ENCODE measurements at regions not wholly inside any gene's neighbourhood (a gene's known extent, or its start where the extent isn't known, plus 50 kb on each side); places are given as distances from the start of the nearest gene placed in this dataset.

- TF ChIP-seq SPI1 (IDR thresholded peaks at IDR 0.05; ENCODE audit: borderline replicate concordance, low read depth, low read length), result no peak
- TF ChIP-seq MLLT1 (IDR thresholded peaks at IDR 0.05), result no peak
- TF ChIP-seq NCOA1 (IDR thresholded peaks at IDR 0.05; ENCODE audit: low read depth), result no peak
- TF ChIP-seq ZNF174 (CRISPR knock-in tag; IDR thresholded peaks at IDR 0.05), result no peak
- TF ChIP-seq TEAD2 (tag; IDR thresholded peaks at IDR 0.05), result no peak
- no peak for TF ChIP-seq MXD1 (CRISPR knock-in tag; IDR thresholded peaks at IDR 0.05; ENCODE audit: borderline replicate concordance, poor library complexity, severe bottlenecking)
- no peak for TF ChIP-seq SRF (CRISPR knock-in tag; IDR thresholded peaks at IDR 0.05)
- TF ChIP-seq BRF1 (IDR thresholded peaks at IDR 0.05; ENCODE audit: borderline replicate concordance, extremely low read depth, insufficient read length), result no peak
- TF ChIP-seq SIRT6 (IDR thresholded peaks at IDR 0.05; ENCODE audit: low read depth, low read length), result no peak
- TF ChIP-seq MAZ (CRISPR knock-in tag; conservative IDR thresholded peaks at IDR 0.05 in 1 of 2, IDR thresholded peaks at IDR 0.05 in 1 of 2), result no peak
- TF ChIP-seq CGGBP1 (CRISPR knock-in tag; IDR thresholded peaks at IDR 0.05), result no peak
- TF ChIP-seq ZNF408 (CRISPR knock-in tag; IDR thresholded peaks at IDR 0.05; ENCODE audit: low read depth), result no peak
- no peak for TF ChIP-seq SMAD2 (IDR thresholded peaks at IDR 0.05; ENCODE audit: low read depth, low read length)
- no peak for TF ChIP-seq SMARCB1 (IDR thresholded peaks at IDR 0.05; ENCODE audit: insufficient read length, low read depth)
- TF ChIP-seq PRDM10 (IDR thresholded peaks at IDR 0.05; ENCODE audit: partially characterized antibody), result no peak
Observed at GRCh38 chr4:170623899-170624298, 534.1 kb upstream of the AADAT start (continued).

Data from K562 (cell line).